DND-41 (cell line): ENCODE measurements at regions not wholly inside any gene's neighbourhood (a gene's known extent, or its start where the extent isn't known, plus 50 kb on each side); places are given as distances from the start of the nearest gene placed in this dataset.

ENCODE experiments used
- EZH2 ChIP-seq: IDR thresholded peaks from 3 replicates; pipeline ENCODE4 v1.6.1; 2012; ENCODE audit warnings: borderline replicate concordance, low read depth, mild to moderate bottlenecking, moderate library complexity, low read length, inconsistent platforms; ENCODE audit not compliant: severe bottlenecking
- TF ChIP-seq, protein P1 (sequence below): IDR thresholded peaks from 2 replicates; pipeline ENCODE4 v1.5.1; 2012; ENCODE audit warnings: borderline replicate concordance, low read length, moderate library complexity, mild to moderate bottlenecking; ENCODE audit not compliant: poor library complexity, severe bottlenecking; ENCODE audit errors: extremely low read depth

DNA sequence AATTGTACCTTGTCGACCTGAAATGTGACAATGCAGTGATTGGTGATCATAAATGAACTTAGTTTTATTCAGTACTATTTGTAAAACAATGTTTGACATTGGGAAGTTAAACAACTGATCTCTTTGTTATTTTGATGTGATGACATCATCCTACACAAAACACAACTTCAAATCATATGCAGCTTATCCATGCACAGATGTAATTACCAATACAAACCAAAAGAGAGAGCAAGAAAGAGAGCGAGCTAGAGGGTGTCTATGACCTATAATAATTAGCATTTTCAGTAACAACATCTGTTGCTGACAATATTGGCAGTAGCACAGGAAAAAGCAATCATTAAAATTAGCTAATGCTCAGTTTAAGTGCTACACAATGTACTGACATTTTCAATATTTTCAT, 320.9 kb downstream of the UTRN start:
- TF ChIP-seq, protein P1, sequence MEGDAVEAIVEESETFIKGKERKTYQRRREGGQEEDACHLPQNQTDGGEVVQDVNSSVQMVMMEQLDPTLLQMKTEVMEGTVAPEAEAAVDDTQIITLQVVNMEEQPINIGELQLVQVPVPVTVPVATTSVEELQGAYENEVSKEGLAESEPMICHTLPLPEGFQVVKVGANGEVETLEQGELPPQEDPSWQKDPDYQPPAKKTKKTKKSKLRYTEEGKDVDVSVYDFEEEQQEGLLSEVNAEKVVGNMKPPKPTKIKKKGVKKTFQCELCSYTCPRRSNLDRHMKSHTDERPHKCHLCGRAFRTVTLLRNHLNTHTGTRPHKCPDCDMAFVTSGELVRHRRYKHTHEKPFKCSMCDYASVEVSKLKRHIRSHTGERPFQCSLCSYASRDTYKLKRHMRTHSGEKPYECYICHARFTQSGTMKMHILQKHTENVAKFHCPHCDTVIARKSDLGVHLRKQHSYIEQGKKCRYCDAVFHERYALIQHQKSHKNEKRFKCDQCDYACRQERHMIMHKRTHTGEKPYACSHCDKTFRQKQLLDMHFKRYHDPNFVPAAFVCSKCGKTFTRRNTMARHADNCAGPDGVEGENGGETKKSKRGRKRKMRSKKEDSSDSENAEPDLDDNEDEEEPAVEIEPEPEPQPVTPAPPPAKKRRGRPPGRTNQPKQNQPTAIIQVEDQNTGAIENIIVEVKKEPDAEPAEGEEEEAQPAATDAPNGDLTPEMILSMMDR, result no peak
- TF ChIP-seq EZH2, result no peak
